GM12873 (cell line): ENCODE measurements at regions not wholly inside any gene's neighbourhood (a gene's known extent, or its start where the extent isn't known, plus 50 kb on each side); places are given as distances from the start of the nearest gene placed in this dataset.

ENCODE experiments used
- TF ChIP-seq, protein P1 (sequence below): IDR thresholded peaks from 2 replicates; pipeline ENCODE4 v1.5.1; 2012; ENCODE audit warnings: low read depth, mild to moderate bottlenecking, moderate library complexity, low read length, control low read depth; ENCODE audit not compliant: insufficient read depth; ENCODE audit errors: missing control alignments

DNA sequence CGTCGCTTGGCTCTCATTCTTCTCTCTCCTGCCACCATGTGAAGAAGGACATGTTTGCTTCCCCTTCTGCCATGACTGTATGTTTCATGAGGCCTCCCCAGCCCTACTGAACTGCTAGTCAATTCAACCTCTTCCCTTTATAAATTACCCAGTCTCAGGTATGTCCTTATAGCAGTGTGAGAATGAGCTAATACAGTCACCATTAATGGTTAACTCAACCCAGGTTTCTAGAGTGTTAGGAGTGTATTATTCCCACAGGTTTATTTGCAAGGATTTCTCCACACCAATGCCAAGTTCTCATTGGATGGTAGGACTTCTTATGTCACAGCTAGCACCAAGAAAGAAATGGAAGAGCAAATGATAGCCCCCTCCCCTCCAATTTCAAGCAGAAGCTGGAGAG, 71.9 kb downstream of the DYNAP start:
- TF ChIP-seq, protein P1, sequence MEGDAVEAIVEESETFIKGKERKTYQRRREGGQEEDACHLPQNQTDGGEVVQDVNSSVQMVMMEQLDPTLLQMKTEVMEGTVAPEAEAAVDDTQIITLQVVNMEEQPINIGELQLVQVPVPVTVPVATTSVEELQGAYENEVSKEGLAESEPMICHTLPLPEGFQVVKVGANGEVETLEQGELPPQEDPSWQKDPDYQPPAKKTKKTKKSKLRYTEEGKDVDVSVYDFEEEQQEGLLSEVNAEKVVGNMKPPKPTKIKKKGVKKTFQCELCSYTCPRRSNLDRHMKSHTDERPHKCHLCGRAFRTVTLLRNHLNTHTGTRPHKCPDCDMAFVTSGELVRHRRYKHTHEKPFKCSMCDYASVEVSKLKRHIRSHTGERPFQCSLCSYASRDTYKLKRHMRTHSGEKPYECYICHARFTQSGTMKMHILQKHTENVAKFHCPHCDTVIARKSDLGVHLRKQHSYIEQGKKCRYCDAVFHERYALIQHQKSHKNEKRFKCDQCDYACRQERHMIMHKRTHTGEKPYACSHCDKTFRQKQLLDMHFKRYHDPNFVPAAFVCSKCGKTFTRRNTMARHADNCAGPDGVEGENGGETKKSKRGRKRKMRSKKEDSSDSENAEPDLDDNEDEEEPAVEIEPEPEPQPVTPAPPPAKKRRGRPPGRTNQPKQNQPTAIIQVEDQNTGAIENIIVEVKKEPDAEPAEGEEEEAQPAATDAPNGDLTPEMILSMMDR: no peak

DNA sequence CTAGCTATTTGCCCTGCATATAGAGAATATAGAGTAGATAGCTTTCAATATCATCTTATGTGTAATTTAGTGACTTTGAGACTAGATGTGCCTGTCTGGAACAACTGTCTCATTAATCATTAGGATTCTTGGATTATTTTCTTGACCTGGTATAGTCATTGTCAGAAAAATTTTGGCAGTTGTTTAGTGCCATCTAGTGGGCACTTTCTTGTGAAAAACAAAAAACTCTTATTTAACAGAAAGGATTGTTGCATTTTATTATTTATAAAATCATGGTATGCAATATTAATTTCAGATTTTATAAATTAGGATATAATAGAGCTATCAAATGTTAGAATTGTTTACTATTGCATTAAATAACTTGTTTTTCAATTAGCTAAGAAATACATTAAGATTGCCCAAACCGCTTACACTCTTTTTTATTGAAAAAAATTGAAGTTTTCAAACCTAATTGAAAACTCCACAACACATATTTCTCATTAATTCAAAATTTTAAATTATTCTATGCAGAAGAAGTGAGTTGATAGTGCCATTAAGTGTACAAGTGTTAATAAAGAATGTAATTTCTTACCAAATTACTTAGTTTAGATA, 80.3 kb downstream of the DYNAP start:
- TF ChIP-seq, protein P1: peak; percentile 38

DNA sequence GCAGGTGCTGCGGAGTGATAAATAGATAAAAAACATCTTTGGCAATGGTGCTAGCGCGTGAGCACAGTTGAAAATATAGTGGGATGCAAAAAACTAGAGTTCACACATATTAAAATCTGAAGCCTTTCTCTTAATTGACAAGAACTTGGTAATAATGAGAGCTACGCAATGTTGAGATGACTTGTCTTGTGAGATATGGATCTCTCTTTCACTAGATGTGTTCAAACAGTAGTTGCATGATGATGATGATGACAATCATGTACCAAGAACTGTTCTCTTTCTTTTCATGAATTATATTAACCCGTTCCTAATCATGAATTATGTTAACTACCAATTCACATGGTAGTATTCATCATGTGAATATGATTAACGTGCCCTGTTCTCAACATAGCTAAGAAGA, 81.1 kb downstream of the DYNAP start:
- TF ChIP-seq, protein P1: no peak

DNA sequence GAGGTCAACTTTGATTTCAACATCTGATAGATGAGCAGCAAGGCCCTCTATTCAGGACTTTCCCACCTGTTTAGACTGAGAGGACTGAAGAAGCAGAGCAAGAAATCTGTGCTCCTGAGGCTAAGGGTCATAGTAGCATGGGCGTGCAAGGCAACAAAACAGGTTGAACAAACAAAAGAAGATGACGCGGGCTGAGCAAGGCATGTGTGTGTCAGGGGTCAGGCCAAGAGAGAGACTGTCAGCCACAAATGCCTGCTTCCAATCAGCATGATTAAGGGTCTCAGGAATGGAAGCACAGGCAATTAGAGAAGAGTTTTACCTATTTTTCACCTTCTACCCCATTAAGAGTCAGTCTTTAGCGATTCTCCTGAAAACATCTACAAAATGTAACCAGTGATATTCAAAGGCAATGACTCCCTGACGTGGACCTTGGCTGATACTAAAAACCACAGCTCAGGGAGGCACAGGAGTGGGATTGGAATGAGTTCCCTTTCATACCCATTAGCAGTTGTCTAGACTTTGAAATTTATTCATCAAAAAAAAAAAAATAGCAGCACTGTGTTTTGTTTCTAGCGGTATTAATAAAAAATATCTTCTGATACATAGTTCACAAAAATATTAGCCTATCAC, 81.9 kb downstream of the DYNAP start:
- TF ChIP-seq, protein P1: no peak

DNA sequence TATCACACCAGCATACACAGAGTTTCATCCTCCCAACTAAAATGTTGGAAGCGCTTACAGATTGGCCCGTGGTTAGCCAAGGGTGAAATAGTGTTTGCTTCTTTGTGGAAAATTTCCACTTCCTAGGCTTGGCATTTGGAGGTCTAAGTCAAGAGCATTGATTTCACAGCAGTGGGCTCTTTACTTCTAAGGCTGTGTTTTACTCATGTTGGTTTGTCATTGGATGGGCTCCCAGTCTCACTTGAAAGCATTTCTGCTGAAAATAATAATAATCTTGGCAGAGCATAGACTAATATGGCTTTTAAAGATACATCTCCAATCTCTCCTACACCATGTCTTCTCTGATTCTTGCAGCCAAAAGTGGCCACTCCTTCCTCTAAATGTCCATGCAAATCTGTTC, 82.9 kb downstream of the DYNAP start:
- TF ChIP-seq, protein P1: no peak

DNA sequence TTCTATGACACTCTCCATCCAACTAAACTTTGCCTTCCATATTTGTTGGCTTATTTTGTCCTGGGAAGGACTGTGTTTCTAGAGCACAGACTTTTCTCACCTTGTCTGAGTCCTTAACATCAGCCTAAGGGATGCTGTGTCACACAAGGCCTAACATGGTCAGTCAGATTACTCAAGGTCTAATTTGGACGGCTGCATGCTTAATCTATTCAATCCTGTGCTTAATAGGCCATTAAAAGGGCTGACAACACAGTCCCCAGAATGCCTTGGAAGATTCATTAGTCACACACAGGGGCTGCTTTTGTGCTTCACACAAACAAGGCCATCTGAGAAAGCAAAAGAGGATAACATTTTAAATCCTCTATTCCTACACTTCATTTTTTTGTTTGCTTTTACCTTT, 84.0 kb downstream of the DYNAP start:
- TF ChIP-seq, protein P1: no peak

DNA sequence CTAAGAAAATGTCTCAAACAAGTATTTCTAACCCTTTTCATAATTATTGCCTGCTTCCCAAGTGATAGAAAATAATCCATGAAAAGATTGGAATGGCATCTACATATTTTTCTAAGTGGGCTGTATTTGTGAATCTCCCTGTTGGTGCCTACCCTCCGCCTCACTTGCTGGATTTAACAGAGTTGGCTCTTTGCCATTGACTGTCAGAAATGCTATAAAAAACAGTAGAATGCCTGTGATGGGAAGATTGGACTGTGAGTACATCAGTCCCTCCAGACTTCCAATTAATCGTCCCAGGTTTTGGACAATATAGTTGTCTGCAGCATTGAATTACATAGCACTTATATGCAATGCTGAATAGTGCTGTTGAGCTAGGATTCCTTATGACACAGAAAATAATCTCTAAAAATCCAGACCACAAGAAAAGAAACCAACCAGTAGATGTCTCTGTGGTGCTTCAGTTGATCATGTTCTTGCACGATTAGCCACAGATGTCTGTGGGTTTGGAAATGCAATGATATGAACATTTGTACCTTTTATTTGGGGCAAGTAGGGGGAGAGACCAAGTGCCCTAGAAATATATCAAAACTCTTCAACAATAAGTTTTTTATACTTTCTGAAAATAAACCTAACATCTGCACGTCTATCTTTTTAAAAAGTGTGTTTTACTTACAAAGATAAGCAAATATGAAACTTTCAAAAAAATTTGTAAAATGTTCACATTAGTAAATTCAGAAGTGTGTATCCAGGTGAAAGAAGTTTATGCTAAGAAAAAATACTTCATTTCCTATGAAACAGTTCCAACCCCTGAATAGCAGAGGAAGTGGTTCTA, 88.5 kb downstream of the DYNAP start:
- TF ChIP-seq, protein P1: peak; percentile 46
